Skin of body (tissue), 1 donor: ENCODE measurements at regions not wholly inside any gene's neighbourhood (a gene's known extent, or its start where the extent isn't known, plus 50 kb on each side); places are given as distances from the start of the nearest gene placed in this dataset.
"Not testable (repeated sequence)": the region's sequence is repeated elsewhere in the genome, so short reads cannot be mapped to it uniquely, and the experiment has no call there.

Experiments used
- DNase-seq: peaks from one replicate; lab custom pipeline; 2025; lab: John Stamatoyannopoulos, UW

- no peak for DNase-seq
These were observed 578.2 kb downstream of the MEI4 start for GRCh38 chr6:78231002-78231401.

GRCh38 chr6:78243519-78243918 lies 590.7 kb downstream of the MEI4 start:
- no peak for DNase-seq

- no peak for DNase-seq
These were observed 599.1 kb downstream of the MEI4 start for GRCh38 chr6:78251931-78252330.

DNA sequence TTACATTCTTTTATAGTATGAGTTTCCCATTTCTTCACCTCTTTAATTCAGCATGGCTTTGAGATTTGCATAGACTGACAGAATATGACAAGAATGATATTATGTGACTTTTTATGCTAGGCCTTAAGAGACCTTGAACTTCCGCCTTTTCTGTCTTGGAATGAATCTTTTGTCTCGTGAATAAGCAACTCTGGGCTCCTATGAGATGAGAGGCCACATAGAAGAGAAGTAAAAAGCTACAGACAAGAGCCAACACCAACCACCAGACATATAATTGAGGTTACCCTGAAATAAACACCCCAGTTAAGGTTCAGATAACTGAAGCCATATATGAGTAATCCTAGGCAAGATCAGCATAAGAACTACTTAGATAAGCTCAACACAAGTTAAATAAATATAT lies 600.8 kb downstream of the MEI4 start:
- DNase-seq = no peak

DNA sequence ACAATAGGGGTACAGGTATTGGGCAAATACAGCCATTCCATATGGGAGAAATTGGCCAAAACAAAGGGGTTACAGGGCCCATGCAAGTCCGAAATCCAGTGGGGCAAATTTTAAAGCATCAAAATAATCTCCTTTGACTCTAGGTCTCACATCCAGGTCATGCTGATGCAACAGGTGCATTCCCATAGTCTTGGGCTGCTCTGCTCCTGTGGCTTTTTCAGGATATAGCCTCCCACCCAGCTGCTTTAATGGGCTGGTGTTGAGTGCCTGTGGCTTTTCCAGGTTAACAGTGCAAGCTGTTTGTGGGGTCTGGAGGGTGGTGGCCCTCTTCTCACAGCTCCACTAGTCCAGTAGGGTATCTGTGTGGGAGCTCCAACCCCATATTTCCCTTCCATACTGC lies 607.1 kb downstream of the MEI4 start:
- DNase-seq = no peak

- not testable (repeated sequence) for DNase-seq
These were observed 606.9 kb upstream of the IRAK1BP1 start for GRCh38 chr6:78260427-78260826.

DNA sequence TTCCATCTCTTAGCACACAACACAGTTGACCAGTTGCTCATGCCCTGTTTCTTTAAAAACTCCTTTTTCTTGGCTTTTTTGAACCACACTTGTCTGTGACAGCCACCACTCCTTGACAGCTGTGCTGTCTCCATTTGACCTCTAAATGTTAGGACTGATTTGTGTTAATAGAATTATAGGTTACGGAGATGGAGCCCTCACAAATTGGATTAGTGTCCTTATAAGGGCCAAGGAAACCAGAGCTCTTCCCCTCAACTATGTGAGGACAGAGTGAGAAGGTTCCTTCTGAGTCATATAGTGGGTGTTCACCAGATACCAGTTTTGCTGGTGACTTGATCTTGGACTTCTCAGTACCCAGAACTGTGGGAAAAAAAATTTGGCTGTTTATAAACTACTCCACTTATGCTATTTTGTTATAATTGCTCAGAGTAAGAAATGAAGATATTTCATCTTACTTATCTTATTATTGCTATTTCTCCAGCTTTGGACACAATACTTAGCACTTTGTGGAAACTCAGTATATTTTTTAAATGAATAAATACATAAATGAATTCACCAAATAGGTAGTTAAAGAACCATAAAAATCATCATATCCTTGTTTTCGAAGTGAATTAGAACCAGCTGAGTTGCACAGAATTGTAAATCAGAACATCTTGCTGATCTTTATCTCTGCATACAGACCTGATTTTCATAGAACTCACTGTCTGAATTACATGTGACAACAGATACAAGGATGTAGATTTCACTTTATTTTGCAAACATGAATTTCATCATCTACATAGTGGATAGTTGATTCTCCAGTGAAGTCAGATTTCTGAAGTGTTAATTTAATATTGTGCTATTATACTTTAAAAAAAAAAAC lies 598.5 kb upstream of the IRAK1BP1 start:
- no peak for DNase-seq

DNA sequence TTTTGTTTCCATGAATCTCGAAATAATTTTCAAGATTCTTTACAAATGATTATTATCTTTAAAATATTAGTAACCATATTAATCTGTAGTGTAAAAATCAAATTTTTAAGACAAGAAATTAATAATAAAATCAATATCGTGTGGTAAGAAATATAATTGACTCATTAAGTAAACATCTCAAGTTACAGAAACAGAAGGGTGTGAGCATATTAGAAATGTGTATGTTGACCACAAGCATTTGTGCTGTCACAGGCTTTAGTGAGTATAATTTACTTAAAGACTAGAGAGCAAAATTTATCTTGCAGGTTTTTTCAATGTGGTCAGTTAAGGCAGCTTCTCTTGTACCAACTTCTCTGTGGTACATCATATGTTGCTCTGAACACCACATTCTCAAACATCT lies 566.5 kb upstream of the IRAK1BP1 start:
- DNase-seq = no peak

DNA sequence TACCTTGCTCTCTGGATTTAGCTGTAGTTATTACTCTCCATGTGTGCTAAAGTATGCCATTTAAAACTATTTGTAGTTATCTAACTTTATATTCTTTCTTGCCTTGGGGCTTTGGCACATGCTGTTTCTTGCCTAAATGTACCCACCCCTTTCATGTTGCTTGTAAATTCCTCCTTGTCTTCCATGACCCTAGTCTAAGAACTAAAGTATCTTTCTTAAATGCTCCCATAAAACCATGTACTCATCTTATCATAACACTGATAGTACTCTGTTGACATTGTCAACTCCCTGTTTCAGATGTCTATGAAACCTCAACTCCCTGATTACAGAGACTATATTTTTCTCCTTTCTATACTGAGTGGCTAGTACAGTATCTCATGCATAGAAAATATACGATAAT lies 564.9 kb upstream of the IRAK1BP1 start:
- no peak for DNase-seq

DNA sequence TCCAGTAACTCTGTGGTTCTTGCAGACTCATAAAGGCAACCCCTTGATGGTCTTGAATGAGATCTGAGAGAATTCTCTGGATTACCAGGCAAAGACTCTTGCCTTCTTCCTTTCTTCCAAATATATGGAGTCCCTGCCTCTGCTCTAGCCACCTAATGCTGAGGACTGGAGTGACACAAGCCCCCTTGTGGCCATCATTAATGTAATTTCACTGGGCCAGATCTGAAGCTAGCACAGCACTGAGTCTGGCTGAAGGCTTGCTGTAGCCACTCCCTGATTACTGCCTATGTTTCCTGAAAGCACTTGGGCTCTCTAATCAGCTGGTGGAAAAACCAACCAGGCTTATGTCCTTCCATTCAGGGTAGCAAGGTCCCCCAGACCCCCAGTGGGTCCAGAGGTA lies 559.3 kb upstream of the IRAK1BP1 start:
- no peak for DNase-seq

DNA sequence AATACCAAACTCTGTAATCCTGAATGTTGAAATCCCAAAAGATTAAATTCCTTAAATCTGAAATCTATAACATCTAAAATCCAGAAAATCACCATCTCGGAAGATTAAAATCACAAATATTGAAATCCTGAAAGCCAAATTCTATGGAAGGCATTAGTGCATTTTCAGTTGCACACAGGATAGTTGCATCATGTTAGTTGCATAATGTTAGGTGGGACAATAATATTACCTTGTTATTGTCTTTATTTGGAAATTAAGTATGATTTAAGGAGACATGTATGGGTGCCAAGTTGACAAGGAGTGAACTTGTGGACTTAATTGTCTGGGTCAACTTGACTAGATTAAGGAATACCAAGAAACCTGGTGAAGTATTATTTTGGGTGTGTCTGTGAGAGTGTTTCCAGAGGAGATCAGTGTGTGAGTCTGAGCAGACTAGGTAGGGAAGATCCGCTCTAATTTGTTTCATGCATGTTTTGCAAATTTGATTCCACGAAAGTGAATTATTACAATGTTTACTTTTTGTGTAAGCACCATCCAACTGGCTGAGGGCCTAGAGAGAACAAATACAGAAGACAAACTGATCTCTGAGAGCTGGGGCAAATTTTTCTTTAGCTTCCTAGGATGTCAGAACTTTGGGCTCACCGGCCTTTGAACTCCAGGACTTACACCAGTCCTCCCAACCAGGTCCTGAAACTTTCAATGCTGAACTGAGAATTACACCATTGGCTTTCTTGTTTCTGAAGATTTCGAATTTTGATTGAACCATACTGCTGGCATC lies 545.1 kb upstream of the IRAK1BP1 start:
- no peak for DNase-seq

DNA sequence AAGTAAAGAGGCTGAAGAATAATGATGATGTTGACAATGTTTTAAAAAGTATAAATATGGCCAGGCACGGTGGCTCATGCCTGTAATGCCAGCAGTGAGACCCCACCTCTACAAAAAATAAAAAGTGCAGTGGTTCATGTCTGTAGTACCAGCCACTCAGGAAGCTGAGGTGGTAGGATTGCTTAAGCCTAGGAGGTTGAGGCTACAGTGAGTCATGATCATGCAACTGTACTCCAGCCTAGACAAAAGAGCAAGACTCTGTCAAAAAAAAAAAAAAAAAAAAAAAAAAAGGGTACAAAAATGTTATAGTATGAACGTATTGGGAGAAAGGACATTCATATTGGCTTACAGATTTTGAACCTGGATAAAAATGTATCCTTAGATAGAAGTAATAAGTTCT lies 543.1 kb upstream of the IRAK1BP1 start:
- DNase-seq = no peak

- DNase-seq = no peak
These were observed 526.6 kb upstream of the IRAK1BP1 start for GRCh38 chr6:78340755-78341154.

GRCh38 chr6:78345882-78346281 lies 521.5 kb upstream of the IRAK1BP1 start:
- no peak for DNase-seq

- DNase-seq = no peak
These were observed 520.0 kb upstream of the IRAK1BP1 start for GRCh38 chr6:78347191-78347916.

GRCh38 chr6:78353040-78353439 lies 514.3 kb upstream of the IRAK1BP1 start:
- DNase-seq = no peak

DNA sequence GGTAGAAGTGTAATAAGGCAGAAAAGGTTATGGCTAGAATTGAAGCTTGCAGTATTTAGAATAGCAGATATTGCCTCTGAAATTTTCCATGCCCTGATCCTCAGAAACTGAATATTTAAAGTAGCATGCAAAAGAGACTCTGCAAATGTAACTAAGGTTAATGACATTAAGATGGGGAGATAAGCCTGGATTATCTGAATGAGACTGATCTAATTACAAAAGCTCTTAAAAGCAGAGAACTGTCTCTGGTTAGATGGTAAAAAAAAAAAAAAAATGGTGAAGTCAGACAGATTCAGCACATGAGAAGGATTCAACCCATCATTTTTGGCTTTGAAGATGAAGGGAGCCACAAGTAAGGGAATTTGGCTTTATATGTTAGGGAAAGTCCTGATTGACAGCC lies 503.7 kb upstream of the IRAK1BP1 start:
- DNase-seq = no peak

- no peak for DNase-seq
These were observed 501.9 kb upstream of the IRAK1BP1 start for GRCh38 chr6:78365473-78365872.

DNA sequence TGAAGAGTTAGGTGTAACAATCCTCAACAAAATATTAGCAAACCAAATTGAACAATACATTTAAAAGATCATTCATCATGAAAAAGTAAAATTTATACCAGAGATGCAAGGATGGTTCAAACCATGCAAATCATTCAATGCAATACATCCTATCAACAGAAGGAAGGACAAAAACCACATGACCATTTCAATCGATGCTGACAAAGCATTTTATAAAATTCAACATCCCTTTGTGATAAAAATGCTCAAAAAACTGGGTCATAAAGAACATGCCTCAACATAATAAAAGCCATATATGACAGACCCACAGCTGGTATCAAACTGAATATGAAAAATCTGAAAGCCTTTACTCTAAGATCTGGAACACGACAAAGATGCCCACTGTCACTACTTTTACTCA lies 490.3 kb upstream of the IRAK1BP1 start:
- no peak for DNase-seq

DNA sequence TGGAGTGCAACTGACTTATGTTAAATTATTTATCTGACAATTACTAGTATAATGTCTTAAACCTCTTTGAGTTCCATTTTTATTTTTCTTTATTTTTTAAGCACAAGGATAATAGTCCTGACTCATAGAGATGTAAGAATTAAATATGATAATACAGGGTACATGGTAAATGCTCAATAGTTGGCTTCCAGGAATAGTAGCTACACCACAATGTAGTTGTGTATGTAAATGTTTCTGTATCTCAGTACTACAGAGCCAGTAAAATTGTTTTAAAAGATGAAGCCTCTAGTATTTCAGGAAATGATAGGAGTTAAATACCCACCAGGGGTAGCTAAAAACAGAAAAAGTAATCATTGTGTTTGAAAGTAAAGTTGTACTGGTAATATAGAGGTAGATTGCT lies 487.4 kb upstream of the IRAK1BP1 start:
- no peak for DNase-seq

DNA sequence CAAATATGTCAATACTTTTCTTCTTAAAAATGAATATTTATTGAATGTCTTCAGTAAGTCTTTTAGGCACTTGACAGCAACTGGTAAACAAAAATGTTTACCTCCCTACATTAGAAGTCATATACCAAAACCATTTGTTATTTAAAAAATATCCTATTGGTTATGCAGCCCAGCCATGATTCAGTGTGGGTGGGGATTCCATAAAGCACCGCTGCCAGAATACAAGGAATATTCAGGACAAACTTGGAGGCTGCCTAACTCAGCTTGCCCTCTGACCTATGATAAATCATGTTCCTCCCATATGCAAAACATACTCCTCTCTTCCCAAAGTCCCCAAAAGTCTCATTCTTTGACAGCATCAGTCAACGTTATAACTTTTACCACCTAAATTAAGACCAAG lies 486.8 kb upstream of the IRAK1BP1 start:
- no peak for DNase-seq

- no peak for DNase-seq
These were observed 483.4 kb upstream of the IRAK1BP1 start for GRCh38 chr6:78383968-78384367.
